GM23248 (cell line): ENCODE measurements at regions not wholly inside any gene's neighbourhood (a gene's known extent, or its start where the extent isn't known, plus 50 kb on each side); places are given as distances from the start of the nearest gene placed in this dataset.

ENCODE experiments used
- EZH2 ChIP-seq: fragments of 200-600 bp; sonication (generic); IDR thresholded peaks from 2 replicates; pipeline ENCODE4 v1.6.1; 2018; ENCODE audit warnings: antibody characterized with exemption, mild to moderate bottlenecking; ENCODE audit not compliant: insufficient read depth, poor library complexity, severe bottlenecking
- EZH2phosphoT487 ChIP-seq: fragments of 200-600 bp; sonication (generic); IDR thresholded peaks from 2 replicates; pipeline ENCODE4 v1.6.1; 2018; ENCODE audit warnings: antibody characterized with exemption, moderate library complexity, mild to moderate bottlenecking, low read depth; ENCODE audit not compliant: insufficient read depth

- TF ChIP-seq EZH2: no peak
- no peak for TF ChIP-seq EZH2phosphoT487
Measured at GRCh38 chr13:58024103-58024502, 392.6 kb downstream of the PCDH17 start.
